HG03060 (cell line): ENCODE measurements at regions not wholly inside any gene's neighbourhood (a gene's known extent, or its start where the extent isn't known, plus 50 kb on each side); places are given as distances from the start of the nearest gene placed in this dataset.

Experiments used
- ATAC-seq: cut with Tn5 transposase; IDR thresholded peaks from one replicate; pipeline ENCODE4 v1.9.1; 2021; ENCODE audit warnings: low read depth, moderate number of reproducible peaks; ENCODE audit not compliant: unreplicated experiment

DNA sequence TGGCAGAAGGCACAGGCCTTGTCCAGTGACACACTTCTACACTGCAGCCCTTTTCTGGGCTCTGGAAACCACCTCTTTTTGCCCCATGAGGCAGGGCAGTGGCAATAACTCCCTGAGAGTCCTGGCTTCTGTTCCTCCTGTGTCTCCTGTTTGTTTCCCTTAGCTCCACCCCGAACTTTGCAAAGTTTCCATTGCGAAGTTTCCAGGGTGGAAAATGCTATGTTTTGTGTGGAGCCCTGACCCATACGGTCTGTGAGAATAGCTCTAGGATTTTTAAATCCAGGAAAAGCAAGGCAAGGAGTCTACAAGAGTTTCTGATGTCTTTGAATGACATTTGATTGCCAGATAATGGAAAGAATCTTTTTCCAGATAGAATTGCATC, 92.2 kb upstream of the AKR1E2 start:
- no peak for ATAC-seq

DNA sequence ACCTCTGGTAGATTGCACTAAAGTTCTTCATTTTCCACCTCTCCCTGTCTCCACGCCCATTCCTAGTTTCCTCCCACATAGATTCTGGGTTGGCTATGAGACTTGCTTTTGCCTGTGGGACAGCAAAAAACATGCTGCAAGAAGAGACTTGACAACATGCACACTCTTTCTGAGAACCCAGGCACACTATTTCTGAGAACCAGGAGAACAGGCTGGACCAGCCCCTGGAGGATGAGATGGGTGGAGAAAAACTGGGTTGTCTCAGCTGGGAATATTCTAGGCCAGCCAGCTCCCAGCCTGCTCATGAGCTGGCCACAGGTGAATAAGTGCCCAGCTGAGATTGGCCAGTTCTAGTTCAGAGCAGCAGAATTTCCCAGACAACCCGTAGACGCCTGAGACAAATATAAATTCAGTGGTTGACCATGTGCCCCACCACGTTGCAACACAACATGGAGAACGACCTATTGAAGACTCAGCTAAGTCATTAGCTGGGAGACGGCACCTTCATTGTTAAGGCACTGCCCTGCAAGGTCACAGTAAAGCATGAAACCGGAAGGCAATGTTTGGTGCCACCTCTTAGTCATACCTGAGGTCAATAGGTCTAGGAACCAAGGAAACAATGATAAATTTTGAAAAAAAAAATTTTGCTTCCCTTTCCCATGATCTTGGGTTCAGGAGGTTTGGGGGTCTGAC, 92.7 kb upstream of the AKR1E2 start:
- ATAC-seq = no peak

DNA sequence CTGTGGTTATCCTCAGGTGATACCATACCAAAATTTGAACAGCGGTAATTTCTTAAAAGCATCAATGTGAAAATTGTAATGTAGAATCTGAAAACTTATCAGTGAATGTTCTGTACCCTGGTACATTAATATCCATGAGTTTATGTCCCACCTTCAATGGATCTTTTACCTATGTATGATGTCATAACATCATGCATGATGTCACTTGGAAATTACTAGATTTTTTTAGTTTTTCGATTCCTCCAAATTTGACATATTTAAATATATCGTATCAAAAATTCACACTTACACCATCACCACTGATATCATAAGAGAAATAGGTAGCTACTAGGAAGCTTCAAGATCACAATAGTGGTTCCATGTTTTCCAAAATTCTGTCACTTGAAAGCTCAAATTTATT, 95.0 kb upstream of the AKR1E2 start:
- no peak for ATAC-seq

DNA sequence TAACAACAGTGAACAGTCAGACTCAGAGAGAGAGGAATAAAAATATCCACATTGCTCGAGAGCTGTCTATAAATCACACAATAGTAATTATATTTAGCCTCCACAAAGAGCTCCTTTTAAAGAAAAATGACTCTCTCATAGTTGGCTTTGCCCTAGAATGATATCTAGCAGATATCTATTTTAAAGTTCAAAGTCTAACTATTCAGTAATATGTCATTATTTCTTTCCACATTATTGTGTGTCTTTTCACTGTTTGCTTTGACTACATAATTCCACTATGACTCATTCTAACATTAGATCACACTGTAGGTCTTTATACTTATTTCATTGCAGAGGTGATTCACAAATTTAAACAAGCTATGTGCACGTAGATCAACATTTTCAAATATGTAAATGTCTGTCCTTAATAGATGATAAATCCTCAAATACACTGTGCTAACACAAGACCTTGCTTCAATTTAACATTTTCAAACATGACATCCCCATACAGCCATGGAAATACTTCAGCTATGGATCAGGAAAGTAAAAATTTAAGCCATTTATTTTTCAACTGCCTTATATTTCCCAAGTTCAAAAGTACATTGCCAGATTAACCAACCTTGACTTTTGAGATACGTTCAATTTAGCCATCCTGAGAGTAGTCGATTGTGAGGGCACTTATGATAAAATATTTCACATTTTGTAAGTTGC, 99.9 kb upstream of the AKR1E2 start:
- no peak for ATAC-seq

DNA sequence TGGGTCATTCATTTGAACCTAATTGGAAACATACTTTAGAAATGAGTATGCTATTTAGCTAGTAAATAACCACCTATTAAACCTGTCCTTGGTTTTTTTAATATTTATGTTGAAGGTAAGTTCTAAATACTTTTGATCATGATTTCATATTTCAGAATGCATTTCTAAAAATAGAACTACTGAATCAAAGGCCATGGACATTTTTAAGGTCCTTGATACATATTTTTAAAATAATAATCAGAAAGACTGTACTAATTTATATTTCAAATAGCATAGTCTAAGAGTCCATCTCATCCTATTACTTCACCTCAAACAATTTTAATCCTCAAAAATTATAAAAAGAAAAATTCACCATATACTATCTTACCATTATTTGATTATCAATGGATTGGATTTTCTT, 102.1 kb upstream of the AKR1E2 start:
- no peak for ATAC-seq

DNA sequence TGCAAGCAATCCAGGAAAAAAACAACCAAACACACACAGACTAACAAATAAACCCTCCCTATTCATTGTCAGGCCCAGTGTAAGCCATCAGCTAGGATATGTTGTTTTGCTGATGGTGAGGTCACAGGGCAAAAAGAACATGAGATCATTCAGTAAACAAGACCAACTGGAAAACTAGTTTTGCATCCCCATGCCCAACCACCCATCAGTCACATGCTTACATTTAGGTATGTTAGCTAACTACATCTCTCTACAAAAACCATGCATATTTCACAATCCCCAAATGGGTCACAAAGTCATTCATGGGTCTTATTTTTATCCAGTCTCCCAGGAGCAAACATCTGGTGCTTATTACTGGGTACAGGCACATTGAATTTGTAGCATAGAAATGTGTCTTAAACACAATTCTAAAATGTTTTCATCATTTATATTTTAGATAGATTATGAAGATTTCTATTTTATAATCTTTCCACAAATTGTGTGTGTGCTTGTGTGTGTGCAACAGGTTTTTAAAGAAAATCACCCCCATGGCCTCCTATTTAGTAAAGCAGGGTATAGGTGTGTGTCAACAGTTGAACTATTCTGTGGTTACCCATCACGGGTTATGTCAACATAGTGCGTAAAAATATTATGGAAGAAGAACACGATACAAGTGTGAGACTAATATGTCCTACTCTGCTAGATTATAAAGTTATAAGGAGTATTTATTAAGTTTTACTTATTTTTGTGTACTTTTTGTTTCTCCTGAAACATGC, 103.8 kb upstream of the AKR1E2 start:
- ATAC-seq = no peak

DNA sequence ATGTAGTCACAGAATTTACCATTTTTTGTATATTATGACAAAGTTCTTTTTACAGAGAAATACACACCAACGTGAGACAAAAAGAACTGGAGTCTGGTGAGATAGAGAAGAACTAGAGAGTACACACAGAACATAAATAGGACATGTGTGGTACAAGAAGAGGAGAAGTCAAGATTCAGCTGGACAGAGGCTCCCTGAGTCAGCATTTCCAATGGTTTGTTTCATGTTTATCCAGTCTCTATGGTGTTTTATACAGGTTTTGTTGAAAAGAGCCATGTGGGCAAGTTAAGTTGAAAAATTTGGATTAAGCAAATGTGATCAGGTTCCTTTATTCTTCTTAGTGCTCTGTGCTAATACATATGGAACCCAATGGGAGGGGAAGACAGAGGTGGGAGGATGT, 105.5 kb upstream of the AKR1E2 start:
- ATAC-seq = no peak

DNA sequence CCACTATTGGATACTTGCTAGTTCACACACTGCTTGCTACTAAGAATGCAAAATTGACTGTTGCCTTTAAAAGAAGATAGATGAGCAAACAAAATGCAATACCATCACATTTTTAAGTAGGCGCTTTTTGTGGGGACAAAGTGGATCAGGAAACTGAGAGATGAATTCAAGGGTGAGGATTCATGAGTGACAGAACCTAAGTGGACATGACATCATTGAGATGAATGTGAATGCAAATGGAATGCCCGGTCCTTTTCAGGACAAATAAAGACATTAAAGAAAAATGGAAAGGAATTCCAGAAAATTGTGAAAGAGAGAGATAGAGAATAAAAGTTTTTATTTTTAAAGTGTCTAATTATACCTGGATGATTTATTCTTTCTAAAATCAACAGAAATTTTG, 106.3 kb upstream of the AKR1E2 start:
- ATAC-seq = no peak

DNA sequence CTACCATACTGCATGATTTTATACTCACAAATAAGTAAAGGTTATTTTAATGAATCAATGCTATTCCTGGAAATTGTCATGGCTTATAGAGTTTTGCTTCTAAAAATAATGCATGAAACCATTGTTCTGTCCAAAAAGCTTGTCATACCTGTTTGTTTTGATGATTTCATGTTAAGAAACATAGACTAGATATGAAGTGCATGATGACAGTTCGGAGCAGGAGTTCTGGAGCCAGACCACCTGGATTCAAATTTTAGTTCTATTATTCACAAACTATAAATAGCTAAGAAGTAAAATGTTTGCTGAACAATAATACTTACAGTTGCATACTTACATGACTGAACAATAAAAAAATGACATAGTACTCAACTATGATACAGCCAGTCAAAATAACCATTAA, 107.0 kb upstream of the AKR1E2 start:
- no peak for ATAC-seq

DNA sequence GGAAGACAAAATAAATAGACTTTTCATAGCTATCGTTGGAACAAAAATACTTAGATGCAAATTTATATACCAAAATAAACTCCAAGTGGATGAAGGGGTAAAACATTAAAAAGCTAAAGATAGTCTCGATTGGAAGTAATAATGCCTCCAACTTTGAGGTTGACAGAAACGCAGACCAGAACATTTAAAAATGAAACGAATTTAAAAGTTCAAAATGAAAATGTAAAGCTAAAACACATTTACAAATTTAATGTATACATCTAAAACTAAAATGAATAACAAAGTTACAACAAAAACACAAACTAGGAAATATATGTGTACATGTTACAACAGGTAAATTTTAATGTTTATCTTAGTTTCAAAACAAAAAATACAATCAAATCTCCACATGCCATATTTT, 107.5 kb upstream of the AKR1E2 start:
- ATAC-seq = no peak

DNA sequence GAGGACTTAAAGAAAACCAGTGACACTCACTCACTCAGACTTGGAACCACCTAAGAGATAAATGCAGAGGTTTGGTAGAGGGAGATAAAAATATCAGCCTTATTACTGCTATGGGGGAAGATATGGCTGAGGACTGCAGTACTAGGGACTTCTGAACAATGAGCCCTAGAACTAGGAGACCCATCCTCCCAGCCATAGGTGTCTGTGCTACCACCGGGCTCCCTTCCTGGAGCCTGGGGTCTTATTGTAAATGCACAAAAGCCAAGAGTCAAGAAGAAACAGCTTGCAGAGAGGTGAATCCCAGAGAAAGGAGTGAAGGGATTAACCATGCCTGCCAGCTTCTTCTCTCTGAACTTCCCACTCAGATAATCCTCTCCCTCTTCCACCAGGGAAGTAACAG, 108.3 kb upstream of the AKR1E2 start:
- no peak for ATAC-seq

DNA sequence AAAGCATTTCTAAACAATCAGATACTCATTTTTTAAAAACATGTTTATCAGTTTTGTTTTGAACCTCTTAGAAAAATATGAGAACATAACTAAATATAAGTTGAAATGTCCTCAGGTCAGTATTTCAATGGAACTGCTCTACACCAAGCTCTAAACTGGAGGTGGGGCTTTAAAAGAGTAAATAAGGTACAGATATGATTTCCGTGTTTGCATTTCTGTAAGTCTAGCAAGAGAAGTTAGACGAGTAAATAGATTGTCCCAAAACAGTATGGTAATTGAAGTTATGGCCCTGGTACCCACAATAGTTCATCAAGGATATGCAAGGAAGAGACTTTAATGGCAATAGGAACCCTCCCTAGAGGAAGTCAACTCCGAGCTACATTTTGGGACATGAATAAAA, 115.1 kb upstream of the AKR1E2 start:
- ATAC-seq = no peak

DNA sequence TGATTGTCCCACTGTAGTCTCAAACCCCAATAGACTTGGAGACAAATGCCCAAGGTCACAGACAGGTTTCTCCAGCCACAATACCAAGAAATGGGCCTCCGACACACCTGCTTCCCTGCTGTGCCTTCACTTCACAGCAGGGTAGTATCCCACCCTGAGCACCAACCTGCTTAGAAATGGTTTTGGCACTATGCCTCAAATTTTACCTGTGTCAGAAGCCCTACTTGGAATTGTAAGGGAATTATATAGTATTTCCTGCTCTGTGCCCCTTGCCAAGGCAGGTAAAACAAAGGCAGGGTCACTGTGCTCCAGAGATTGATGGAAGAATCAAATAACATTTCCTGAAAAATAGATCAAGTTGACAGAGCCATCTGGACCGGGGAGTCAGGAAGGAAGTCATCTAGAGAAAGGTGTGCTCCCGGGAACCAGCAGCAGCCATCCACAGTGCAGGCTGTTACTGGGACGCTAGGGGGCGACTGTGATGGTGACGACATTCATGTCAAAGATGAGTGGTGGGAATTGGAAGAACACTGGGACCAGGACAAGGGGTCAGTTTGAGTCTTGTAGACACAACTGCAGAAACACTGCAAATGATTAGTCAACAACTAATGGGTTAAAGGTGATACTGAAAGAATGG, 117.8 kb upstream of the AKR1E2 start:
- ATAC-seq = no peak

DNA sequence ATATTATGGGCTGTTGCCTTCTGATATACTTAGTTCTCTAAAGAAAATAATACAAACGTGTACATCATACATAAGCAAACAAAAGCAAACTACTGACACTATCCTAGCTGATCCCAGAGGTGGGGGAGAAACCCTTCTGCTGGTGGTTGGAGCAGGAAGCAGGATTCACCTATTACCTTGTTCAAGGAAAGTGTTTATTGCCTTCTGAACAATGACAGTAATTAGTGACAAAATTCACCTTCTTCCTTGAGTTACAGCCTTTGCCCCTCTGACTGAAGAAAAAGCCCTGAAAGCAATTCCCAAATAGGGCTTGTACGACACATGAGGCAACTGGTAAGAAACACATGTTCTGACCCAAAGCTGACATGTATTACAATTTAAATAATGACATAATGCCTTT, 118.8 kb upstream of the AKR1E2 start:
- no peak for ATAC-seq

DNA sequence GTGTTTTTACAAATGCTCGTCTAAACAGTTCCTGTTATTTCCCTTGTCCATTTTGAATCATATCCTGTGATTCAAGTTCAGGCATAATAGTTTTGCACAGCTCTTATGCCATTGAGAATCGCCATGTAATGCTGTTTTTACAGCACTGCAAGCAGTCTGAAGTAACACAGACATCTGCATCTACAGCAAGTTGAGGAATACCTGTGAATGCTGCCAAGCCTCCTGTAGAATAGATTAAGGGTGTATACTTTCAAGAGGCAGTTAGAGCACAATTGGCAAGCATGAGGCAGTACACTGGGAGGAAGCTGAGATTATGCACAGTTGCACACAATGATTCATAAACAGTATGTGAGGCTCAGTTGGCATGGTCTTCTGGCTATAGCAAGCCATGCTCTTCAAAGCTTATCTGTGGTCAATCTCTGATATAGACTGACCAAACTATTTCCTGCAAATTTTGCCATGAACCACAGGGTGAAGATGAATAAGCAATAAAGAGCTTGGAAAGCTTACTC, 121.9 kb upstream of the AKR1E2 start:
- no peak for ATAC-seq

DNA sequence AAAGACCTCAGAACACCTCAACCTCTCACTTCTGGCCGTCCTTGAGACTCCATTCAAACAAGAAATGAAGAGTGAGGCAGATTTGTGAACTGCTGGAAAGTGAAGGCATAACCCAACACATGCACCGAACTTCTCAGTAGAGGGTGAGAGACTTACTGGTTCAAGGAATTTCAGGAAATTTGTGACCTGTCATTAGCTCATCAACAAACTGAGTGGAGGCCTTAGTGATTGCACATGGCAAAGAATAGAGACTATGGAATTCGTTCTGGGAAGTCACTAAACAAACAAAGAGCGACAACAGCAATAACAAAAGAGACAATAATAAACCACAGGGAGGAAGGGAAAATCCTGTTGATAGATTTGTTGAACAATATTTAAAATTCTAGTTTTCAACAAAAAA, 125.0 kb upstream of the AKR1E2 start:
- no peak for ATAC-seq

DNA sequence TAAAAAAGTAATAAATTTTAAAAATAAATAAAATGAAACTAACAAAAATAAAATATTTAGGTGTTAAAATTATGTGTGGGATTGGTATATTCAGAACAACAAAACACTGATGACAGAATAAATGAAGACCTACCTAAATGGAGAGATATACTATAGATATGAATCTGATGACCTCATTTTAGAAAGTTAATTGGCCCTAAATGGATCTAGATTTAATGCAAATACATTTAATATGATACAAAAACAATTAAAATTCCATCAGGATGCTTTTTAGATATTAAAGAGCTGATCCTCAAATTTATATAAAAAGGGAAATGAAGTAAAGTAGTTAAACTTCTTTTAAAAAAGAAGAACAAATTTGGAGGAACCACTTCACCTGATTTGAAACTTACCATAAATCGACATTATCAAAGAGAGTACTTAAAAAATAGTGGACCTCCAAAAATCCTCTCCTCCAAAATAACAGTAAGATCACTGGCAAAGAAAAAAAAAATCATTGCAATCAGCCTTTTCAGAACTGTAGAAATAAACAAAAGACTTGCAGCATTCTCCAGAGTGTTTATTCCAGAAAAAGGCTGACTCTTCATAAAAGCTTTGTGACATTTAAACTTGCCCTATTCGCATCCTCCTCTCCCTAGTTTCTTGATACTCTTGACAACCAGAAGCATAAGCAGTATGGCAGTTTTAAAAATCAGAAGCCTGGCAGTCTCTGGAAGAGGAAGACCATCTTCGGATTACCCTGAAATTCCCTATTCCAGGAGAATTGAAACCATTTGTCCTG, 125.9 kb upstream of the AKR1E2 start:
- no peak for ATAC-seq

DNA sequence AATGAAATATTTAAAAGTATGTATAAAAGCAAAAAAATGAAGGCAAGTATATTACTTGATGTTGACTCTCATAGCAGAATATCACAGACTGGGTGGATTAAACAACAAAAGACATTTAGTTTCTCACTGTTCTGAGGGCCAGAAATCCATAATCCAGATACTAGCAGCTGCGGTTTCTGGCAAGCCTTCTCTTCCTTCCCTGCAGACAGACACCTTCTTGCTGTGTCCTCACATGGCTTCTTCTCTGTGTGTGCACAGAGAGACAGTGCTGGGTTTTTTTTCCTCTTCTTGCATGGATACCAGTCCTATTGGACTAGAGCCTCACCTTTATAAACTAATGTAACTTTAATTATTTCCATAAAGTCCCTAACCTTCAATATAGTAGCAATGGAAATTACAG, 127.9 kb upstream of the AKR1E2 start:
- no peak for ATAC-seq

DNA sequence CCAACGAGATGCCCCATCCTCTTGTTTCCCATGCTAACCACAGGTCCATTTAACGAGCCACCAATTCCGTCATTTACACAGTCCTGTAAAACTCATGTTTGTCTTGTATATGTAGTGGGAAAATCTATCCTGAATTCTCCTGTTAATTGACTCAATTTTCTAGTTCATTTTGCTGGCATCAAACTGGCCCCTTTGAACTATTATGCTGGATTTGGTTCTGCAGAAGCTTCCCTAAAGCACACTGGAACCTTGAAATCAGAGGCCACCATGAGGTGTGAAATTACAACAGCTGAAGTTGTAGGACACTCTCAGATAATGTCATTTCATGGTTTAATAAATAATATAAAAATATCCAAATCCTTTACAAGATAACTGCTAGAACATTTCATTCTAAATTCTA, 129.8 kb upstream of the AKR1E2 start:
- no peak for ATAC-seq

DNA sequence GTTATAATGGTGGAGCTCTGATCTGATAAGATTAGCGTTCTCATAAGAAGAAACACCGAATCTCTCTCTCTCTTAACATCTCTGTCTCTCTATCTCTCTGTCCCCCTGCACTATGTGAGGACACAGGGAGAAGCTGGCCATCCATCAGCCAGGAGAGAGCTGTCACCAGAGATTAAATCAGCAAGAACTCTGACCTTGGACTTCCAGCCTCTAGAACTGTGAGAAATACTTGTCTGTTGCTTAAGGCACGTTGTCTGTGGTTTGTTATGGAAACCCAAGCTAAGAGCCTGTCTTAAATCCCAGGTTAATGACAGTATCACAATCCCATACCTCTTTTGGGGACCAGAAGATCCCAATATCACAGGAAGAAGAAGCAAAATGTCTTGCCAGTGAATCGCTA, 132.0 kb upstream of the AKR1E2 start:
- no peak for ATAC-seq
